Gastrocnemius medialis (tissue), 4 donors: ENCODE measurements at regions not wholly inside any gene's neighbourhood (a gene's known extent, or its start where the extent isn't known, plus 50 kb on each side); places are given as distances from the start of the nearest gene placed in this dataset.
A peak's percentile ranks its signal among the peaks of the same experiment; 100 is the strongest.

Experiments
- ATAC-seq, 2 donors: fragments of 150-250 bp; one replicate each; pipeline ENCODE4 v1.9.1; 2016
- DNase-seq, 2 donors: peaks; one replicate each; pipeline ENCODE4 v3.0.0-alpha.2; 2019
- H3K27ac ChIP-seq, 4 donors: fragments of 200-600 bp; sonication (generic); 1 replicate in 1 of 4; 2 replicates in 3 of 4; pipeline ENCODE4 v1.5.1; 2016 to 2018; ENCODE audit warnings: mild to moderate bottlenecking in 2 of 4, moderate library complexity in 1 of 4
- H3K27me3 ChIP-seq, 3 donors: fragments of 200-600 bp; sonication (generic) in 2 of 3; 1 replicate in 1 of 3; 2 replicates in 2 of 3; pipeline versions ENCODE4 v1.5.1 to v1.6.0; 2016 to 2019; ENCODE audit warnings: mild to moderate bottlenecking in 1 of 3, moderate library complexity in 1 of 3
- H3K36me3 ChIP-seq, 2 donors: fragments of 200-600 bp; sonication (generic) in 1 of 2; one replicate each; pipeline ENCODE4 v1.5.1; 2017 to 2018
- H3K4me1 ChIP-seq, 2 donors: fragments of 200-600 bp; sonication (generic) in 1 of 2; one replicate each; pipeline ENCODE4 v1.5.1; 2016 to 2017; ENCODE audit warnings: mild to moderate bottlenecking in 2 of 2
- H3K4me3 ChIP-seq, 4 donors: fragments of 200-600 bp; sonication (generic) in 3 of 4; 1 replicate in 1 of 4; 2 replicates in 3 of 4; pipeline ENCODE4 v1.5.1; 2016 to 2019; ENCODE audit warnings: mild to moderate bottlenecking in 2 of 4
- H3K9me3 ChIP-seq, 3 donors: fragments of 200-600 bp; sonication (generic) in 2 of 3; 1 replicate in 1 of 3; 2 replicates in 2 of 3; pipeline ENCODE4 v1.5.1; 2016 to 2019
- POLR2A ChIP-seq, 2 donors: fragments of 450-650 bp; IDR thresholded peaks; one replicate each; pipeline ENCODE4 v1.6.1; 2017; ENCODE audit warnings: antibody characterized with exemption in 2 of 2, mild to moderate bottlenecking in 2 of 2, moderate library complexity in 2 of 2
- in situ Hi-C, 4 donors: fragments of 200-750 bp; cut with MboI; loops; one replicate each; pipeline versions ENCODE4 v1.15.0 to v1.8.0; 2017; ENCODE audit warnings: low sequenced_read_pairs in 4 of 4
- intact Hi-C: fragments of 100-400 bp; cut with DNase I; formaldehyde crosslinking; loops from one replicate; pipeline ENCODE4 v1.15.1; 2023; ENCODE audit warnings: low total_unique reads
- TF ChIP-seq, protein P1 (sequence below), 5 experiments: fragments of 450-650 bp in 3 of 5; fragments of 200-600 bp in 2 of 5; sonication (generic) in 2 of 5; IDR thresholded peaks in 4 of 5; conservative IDR thresholded peaks in 1 of 5; 1 replicate in 4 of 5; 2 replicates in 1 of 5; pipeline ENCODE4 v1.5.1; 2016 to 2019; ENCODE audit warnings: antibody characterized with exemption in 5 of 5, mild to moderate bottlenecking in 3 of 5, moderate library complexity in 3 of 5

DNA sequence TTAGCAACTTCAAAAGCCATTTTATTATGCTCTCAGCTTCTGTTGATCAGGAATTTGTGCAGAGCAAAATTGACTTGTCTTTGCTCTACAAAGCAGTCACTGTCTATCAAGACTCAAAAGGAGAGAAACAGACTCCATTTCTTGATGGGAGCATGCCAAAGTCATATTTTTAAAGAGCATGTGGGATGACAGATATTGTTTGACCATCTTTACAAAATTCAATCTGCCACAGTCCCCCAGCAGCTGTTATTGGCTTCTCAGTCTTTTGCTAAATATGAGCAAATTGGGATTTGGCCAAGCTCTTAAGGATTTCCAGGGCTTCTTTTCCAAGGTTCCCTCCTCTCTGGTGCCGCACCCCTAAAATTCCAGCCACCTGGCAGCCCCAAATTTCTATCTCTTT, 67.9 kb downstream of the TEX51 start:
- TF ChIP-seq POLR2A (IDR thresholded peaks at IDR 0.05), result no peak
- TF ChIP-seq, protein P1, sequence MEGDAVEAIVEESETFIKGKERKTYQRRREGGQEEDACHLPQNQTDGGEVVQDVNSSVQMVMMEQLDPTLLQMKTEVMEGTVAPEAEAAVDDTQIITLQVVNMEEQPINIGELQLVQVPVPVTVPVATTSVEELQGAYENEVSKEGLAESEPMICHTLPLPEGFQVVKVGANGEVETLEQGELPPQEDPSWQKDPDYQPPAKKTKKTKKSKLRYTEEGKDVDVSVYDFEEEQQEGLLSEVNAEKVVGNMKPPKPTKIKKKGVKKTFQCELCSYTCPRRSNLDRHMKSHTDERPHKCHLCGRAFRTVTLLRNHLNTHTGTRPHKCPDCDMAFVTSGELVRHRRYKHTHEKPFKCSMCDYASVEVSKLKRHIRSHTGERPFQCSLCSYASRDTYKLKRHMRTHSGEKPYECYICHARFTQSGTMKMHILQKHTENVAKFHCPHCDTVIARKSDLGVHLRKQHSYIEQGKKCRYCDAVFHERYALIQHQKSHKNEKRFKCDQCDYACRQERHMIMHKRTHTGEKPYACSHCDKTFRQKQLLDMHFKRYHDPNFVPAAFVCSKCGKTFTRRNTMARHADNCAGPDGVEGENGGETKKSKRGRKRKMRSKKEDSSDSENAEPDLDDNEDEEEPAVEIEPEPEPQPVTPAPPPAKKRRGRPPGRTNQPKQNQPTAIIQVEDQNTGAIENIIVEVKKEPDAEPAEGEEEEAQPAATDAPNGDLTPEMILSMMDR (IDR thresholded peaks at IDR 0.05 in 4 of 5, conservative IDR thresholded peaks at IDR 0.05 in 1 of 5), result no peak
- H3K27me3 ChIP-seq, result no peaks in the 10 kb centered on the region
- in situ Hi-C loops, result no loop called here

DNA sequence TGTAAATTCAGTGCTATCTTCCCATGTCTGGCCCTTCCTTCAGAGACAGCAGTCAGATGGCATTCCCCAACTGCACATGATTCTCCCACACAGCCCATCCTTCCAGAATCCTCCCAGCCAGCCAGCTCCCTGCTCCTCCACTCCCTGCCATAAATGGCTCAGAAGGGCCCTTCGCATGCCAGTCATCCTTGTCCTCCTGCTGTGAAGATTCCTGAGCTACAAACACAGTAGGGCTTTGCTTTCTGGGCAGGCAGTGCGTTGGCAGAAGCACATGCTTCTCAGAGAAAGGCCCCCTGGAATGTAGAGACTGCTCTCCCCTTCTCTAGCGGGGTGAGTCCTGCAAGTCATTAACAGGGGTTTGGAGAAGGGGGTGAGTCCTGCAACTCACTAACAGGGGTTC, 71.9 kb downstream of the TEX51 start:
- H3K27me3 ChIP-seq, result no peaks in the 10 kb centered on the region
- intact Hi-C loops (no loop called here), in situ Hi-C loops (no loop called here)
- no peak for DNase-seq
- no peak for TF ChIP-seq POLR2A (IDR thresholded peaks at IDR 0.05)
- TF ChIP-seq, protein P1 (IDR thresholded peaks at IDR 0.05 in 4 of 5, conservative IDR thresholded peaks at IDR 0.05 in 1 of 5), result no peak
- H3K4me1 ChIP-seq, result peaks cover 3 to 4% of the 10 kb centered on the region in 2 donors
- H3K27ac ChIP-seq, result no peak overlapping the region
- H3K4me3 ChIP-seq, result no peak overlapping the region
- ATAC-seq, result no peak
- H3K9me3 ChIP-seq, result no peaks in the 10 kb centered on the region
- H3K36me3 ChIP-seq, result no peaks in the 10 kb centered on the region

More for the DNA sequence above, 67.9 kb downstream of the TEX51 start:
- intact Hi-C loops, result no loop called here
- H3K4me3 ChIP-seq, result no peak overlapping the region
- no peaks in the 10 kb centered on the region for H3K9me3 ChIP-seq
- no peaks in the 10 kb centered on the region for H3K4me1 ChIP-seq
- DNase-seq, result no peak
- ATAC-seq, result no peak
- H3K27ac ChIP-seq, result no peak overlapping the region
- H3K36me3 ChIP-seq, result no peaks in the 10 kb centered on the region

DNA sequence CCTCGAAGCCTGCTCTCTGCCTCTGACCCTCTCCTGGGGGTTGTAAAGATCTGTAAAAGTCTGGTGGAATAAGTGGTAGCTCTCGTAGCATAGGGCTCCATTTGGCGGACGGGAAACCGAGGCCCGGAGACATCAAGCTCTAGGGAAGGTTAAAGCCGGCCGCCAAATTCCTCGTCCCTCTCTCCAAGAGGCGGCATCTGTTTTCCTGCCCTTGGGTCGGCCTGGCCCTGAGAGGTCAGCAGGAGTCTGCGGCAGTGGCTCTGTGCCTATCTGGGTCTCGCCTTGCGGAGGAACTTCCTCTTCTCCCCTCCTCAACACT, 72.4 kb downstream of the TEX51 start:
- Histone ChIP-seq H3K27me3 (no peaks in the 10 kb centered on the region), H3K36me3 (no peaks in the 10 kb centered on the region), H3K4me3 (peak overlapping the region in 3 of 4 donors; percentile 27 to 65 (median 56)), H3K4me1 (peaks cover 3 to 4% of the 10 kb centered on the region in 2 donors), H3K27ac (no peak overlapping the region), H3K9me3 (no peaks in the 10 kb centered on the region)
- TF ChIP-seq POLR2A (IDR thresholded peaks at IDR 0.05), result no peak
- TF ChIP-seq, protein P1 (IDR thresholded peaks at IDR 0.05 in 4 of 5, conservative IDR thresholded peaks at IDR 0.05 in 1 of 5), result no peak
- ATAC-seq, result no peak
- intact Hi-C loops (no loop called here), in situ Hi-C loops (no loop called here)
- no peak for DNase-seq

DNA sequence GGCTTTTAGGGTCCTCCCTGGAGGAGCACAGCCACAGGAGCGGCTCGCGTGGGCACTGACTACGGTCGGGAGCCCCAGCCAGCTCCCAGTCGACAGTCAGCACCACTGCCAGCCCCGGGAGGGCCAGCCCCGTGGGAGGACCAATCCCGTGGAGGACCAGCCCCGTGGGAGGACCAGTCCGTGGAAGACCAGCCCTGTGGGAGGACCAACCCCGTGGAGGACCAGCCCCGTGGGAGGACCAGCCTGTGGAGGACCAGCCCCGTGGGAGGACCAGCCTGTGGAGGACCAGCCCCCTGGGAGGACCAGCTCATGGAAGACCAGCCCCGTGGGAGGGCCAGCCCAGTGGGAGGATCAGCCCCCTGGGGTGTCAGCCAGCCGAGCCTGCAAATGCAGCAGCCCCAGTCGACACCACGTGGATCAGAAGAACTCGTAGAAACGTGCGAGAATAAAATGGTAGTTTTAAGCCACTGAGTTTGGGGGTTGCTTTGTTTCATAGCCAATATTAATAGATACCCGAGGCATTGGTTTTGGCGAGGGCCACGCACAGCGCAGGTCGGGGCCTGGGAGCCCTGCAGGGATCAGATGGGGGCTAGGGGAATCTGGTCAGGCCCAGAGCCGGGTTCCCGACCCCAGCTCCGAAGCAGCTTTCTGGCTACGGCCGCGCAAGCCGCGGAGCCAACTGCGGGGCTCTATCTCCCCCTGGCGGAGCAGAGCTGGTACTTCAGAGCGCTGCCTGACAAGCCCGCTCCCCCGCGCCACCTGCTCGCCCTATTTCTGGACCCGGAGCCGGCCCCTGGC, 73.0 kb downstream of the TEX51 start:
- Histone ChIP-seq H3K27me3 (no peaks in the 10 kb centered on the region), H3K9me3 (no peaks in the 10 kb centered on the region), H3K36me3 (no peaks in the 10 kb centered on the region), H3K27ac (peak overlapping the region in 2 of 4 donors; percentile 1 to 53), H3K4me1 (peaks cover 3 to 4% of the 10 kb centered on the region in 2 donors), H3K4me3 (peak overlapping the region; percentile 32 to 65 (median 49))
- intact Hi-C loops (no loop called here), in situ Hi-C loops (no loop called here)
- DNase-seq, result peak; percentile 43 to 68
- peak; percentile 90 to 95 for ATAC-seq
- TF ChIP-seq, protein P1 (IDR thresholded peaks at IDR 0.05 in 4 of 5, conservative IDR thresholded peaks at IDR 0.05 in 1 of 5), result peak; percentile 90 to 98 (median 92)
- TF ChIP-seq POLR2A (IDR thresholded peaks at IDR 0.05), result no peak
